WI38 (cell line): ENCODE measurements at regions not wholly inside any gene's neighbourhood (a gene's known extent, or its start where the extent isn't known, plus 50 kb on each side); places are given as distances from the start of the nearest gene placed in this dataset.

ENCODE experiments used
- H3K4me3 ChIP-seq: 2 replicates; pipeline ENCODE4 v1.5.1; 2011; ENCODE audit warnings: low read depth, mild to moderate bottlenecking, control low read depth, low read length
- CTCF ChIP-seq: IDR thresholded peaks from 2 replicates; pipeline ENCODE4 v1.5.1; 2012; ENCODE audit warnings: low read depth, mild to moderate bottlenecking, control low read depth, low read length

GRCh38 chr5:18745988-18746615, 1111.8 kb downstream of the TAF11L14 start:
- peak overlapping the region; percentile 57 for H3K4me3 ChIP-seq
- TF ChIP-seq CTCF: no peak

GRCh38 chr5:18749763-18750162, 1115.5 kb downstream of the TAF11L14 start:
- no peak overlapping the region for H3K4me3 ChIP-seq
- no peak for TF ChIP-seq CTCF

GRCh38 chr5:18752317-18752716, 1118.1 kb downstream of the TAF11L14 start:
- no peak overlapping the region for H3K4me3 ChIP-seq
- no peak for TF ChIP-seq CTCF

- no peak for TF ChIP-seq CTCF
- H3K4me3 ChIP-seq: no peak overlapping the region
These were observed 1119.9 kb downstream of the TAF11L14 start for GRCh38 chr5:18754201-18754600.

- no peak overlapping the region for H3K4me3 ChIP-seq
- no peak for TF ChIP-seq CTCF
These were observed 1127.5 kb downstream of the TAF11L14 start for GRCh38 chr5:18761801-18762200.

- no peak for TF ChIP-seq CTCF
- H3K4me3 ChIP-seq: no peak overlapping the region
These were observed 1129.9 kb downstream of the TAF11L14 start for GRCh38 chr5:18764161-18764560.

- no peak for TF ChIP-seq CTCF
- H3K4me3 ChIP-seq: no peak overlapping the region
These were observed 1131.0 kb downstream of the TAF11L14 start for GRCh38 chr5:18765304-18765703.
